ENCODE measurements at regions not wholly inside any gene's neighbourhood (a gene's known extent, or its start where the extent isn't known, plus 50 kb on each side); places are given as distances from the start of the nearest gene placed in this dataset.

GRCh38 chr14:100440207-100440631 is 117.1 kb downstream of the SLC25A47 start:
- no peak overlapping the region for H3K4me3 ChIP-seq (ENCODE audit: low read depth, low read length)
- TF ChIP-seq, protein P1, sequence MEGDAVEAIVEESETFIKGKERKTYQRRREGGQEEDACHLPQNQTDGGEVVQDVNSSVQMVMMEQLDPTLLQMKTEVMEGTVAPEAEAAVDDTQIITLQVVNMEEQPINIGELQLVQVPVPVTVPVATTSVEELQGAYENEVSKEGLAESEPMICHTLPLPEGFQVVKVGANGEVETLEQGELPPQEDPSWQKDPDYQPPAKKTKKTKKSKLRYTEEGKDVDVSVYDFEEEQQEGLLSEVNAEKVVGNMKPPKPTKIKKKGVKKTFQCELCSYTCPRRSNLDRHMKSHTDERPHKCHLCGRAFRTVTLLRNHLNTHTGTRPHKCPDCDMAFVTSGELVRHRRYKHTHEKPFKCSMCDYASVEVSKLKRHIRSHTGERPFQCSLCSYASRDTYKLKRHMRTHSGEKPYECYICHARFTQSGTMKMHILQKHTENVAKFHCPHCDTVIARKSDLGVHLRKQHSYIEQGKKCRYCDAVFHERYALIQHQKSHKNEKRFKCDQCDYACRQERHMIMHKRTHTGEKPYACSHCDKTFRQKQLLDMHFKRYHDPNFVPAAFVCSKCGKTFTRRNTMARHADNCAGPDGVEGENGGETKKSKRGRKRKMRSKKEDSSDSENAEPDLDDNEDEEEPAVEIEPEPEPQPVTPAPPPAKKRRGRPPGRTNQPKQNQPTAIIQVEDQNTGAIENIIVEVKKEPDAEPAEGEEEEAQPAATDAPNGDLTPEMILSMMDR (IDR thresholded peaks at IDR 0.05; ENCODE audit: insufficient read depth, low read length, missing control alignments) = peak; percentile 73
- CTCF ChIA-PET = interaction anchor here (0.6 to 4.3 kb wide), 13 partner anchors 10 to 239 kb away, joined by 3 to 21 read pairs (median 4); no protein-coding TSS in a partner anchor
- POLR2A ChIA-PET = interaction anchor here (1.4 to 2.2 kb wide), 2 partner anchors 23 to 36 kb away, joined by 5 to 8 read pairs; no protein-coding TSS in a partner anchor
- no peak for DNase-seq (ENCODE audit: low read depth, low spot score)

GRCh38 chr14:100440758-100441203 is 117.6 kb downstream of the SLC25A47 start:
- no peak for DNase-seq (ENCODE audit: low read depth, low spot score)
- CTCF ChIA-PET = interaction anchor here (0.8 to 4.3 kb wide), 11 partner anchors 10 to 239 kb away, joined by 3 to 21 read pairs (median 4); no protein-coding TSS in a partner anchor
- H3K4me3 ChIP-seq (ENCODE audit: low read depth, low read length) = no peak overlapping the region
- TF ChIP-seq, protein P1 (IDR thresholded peaks at IDR 0.05; ENCODE audit: insufficient read depth, low read length, missing control alignments) = no peak
- POLR2A ChIA-PET = interaction anchor here (2.2 kb wide), 1 partner anchor 36 kb away, joined by 8 read pairs; no protein-coding TSS in a partner anchor

GRCh38 chr14:100441271-100441947 is 118.3 kb downstream of the SLC25A47 start:
- no peak for DNase-seq (ENCODE audit: low read depth, low spot score)
- ChIA-PET POLR2A (no interaction called here), CTCF (interaction anchor here (0.6 to 4.3 kb wide), 12 partner anchors 11 to 222 kb away, joined by 3 to 21 read pairs (median 4); no protein-coding TSS in a partner anchor)
- TF ChIP-seq, protein P1 (IDR thresholded peaks at IDR 0.05; ENCODE audit: insufficient read depth, low read length, missing control alignments) = no peak
- H3K4me3 ChIP-seq (ENCODE audit: low read depth, low read length) = no peak overlapping the region

DNA sequence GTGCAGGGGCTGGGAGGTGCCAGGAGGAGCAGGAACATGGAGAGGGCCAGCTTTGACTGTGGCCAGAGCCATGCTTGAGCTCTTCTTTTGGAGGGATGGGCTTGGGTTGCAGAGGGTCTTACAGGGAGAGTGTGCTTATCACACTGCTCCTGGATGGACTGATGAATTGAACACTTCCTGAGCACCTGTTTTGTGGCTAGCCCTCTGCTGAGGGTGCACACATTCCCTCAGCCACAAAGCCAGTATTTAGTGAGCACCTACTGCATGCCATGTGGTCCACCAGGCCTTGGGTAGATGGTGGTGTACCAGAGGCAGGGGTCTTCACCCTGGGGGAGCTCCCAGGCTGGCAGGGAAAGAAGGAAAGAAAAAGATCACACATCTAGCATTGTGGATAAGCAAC is 118.9 kb downstream of the SLC25A47 start:
- ChIA-PET POLR2A (no interaction called here), CTCF (interaction anchor here (0.6 to 4.3 kb wide), 10 partner anchors 21 to 221 kb away, joined by 3 to 21 read pairs (median 3); no protein-coding TSS in a partner anchor)

GRCh38 chr14:100442498-100443490 is 119.7 kb downstream of the SLC25A47 start:
- CTCF ChIA-PET = interaction anchor here (0.7 to 2.8 kb wide), 9 partner anchors 22 to 220 kb away, joined by 3 to 10 read pairs (median 3); no protein-coding TSS in a partner anchor
- TF ChIP-seq, protein P1 (IDR thresholded peaks at IDR 0.05; ENCODE audit: insufficient read depth, low read length, missing control alignments) = no peak
- POLR2A ChIA-PET = interaction anchor here (1.1 kb wide), 1 partner anchor 26 kb away, joined by 3 read pairs; no protein-coding TSS in a partner anchor
- DNase-seq (ENCODE audit: low read depth, low spot score) = no peak
- no peak overlapping the region for H3K4me3 ChIP-seq (ENCODE audit: low read depth, low read length)

More for the DNA sequence above, 118.9 kb downstream of the SLC25A47 start:
- no peak for DNase-seq (ENCODE audit: low read depth, low spot score)
- H3K4me3 ChIP-seq (ENCODE audit: low read depth, low read length) = no peak overlapping the region
- TF ChIP-seq, protein P1 (IDR thresholded peaks at IDR 0.05; ENCODE audit: insufficient read depth, low read length, missing control alignments) = no peak
